Neutrophil (primary cell): ENCODE measurements at regions not wholly inside any gene's neighbourhood (a gene's known extent, or its start where the extent isn't known, plus 50 kb on each side); places are given as distances from the start of the nearest gene placed in this dataset.

Experiments used
- H3K27ac ChIP-seq: fragments of 200-600 bp; sonication (generic); 2 replicates; pipeline ENCODE4 v1.5.1; 2016; ENCODE audit warnings: mild to moderate bottlenecking, moderate library complexity
- H3K27me3 ChIP-seq: fragments of 200-600 bp; sonication (generic); 2 replicates; pipeline ENCODE4 v1.6.0; 2016; ENCODE audit warnings: mild to moderate bottlenecking
- H3K36me3 ChIP-seq: fragments of 200-600 bp; sonication (generic); 2 replicates; pipeline ENCODE4 v1.5.1; 2017
- H3K4me1 ChIP-seq, 2 experiments: fragments of 200-600 bp in 1 of 2; sonication (generic) in 1 of 2; 1 replicate in 1 of 2; 2 replicates in 1 of 2; pipeline versions ENCODE4 v1.5.1 to v1.6.1; 2013 to 2016; ENCODE audit warnings: low read depth in 1 of 2, low read length in 1 of 2, mild to moderate bottlenecking in 1 of 2, moderate library complexity in 1 of 2; ENCODE audit not compliant: control insufficient read depth in 1 of 2, insufficient read depth in 1 of 2
- H3K4me3 ChIP-seq, 2 experiments: fragments of 200-600 bp in 1 of 2; sonication (generic) in 1 of 2; 1 replicate in 1 of 2; 2 replicates in 1 of 2; pipeline ENCODE4 v1.5.1; 2013 to 2016; ENCODE audit warnings: low read depth in 1 of 2, low read length in 1 of 2, mild to moderate bottlenecking in 1 of 2, moderate library complexity in 1 of 2
- H3K9me3 ChIP-seq: fragments of 200-600 bp; sonication (generic); 2 replicates; pipeline ENCODE4 v1.5.1; 2016
- TF ChIP-seq, protein P1 (sequence below): fragments of 200-600 bp; sonication (generic); IDR thresholded peaks from 2 replicates; pipeline ENCODE4 v1.5.1; 2016; ENCODE audit warnings: antibody characterized with exemption

DNA sequence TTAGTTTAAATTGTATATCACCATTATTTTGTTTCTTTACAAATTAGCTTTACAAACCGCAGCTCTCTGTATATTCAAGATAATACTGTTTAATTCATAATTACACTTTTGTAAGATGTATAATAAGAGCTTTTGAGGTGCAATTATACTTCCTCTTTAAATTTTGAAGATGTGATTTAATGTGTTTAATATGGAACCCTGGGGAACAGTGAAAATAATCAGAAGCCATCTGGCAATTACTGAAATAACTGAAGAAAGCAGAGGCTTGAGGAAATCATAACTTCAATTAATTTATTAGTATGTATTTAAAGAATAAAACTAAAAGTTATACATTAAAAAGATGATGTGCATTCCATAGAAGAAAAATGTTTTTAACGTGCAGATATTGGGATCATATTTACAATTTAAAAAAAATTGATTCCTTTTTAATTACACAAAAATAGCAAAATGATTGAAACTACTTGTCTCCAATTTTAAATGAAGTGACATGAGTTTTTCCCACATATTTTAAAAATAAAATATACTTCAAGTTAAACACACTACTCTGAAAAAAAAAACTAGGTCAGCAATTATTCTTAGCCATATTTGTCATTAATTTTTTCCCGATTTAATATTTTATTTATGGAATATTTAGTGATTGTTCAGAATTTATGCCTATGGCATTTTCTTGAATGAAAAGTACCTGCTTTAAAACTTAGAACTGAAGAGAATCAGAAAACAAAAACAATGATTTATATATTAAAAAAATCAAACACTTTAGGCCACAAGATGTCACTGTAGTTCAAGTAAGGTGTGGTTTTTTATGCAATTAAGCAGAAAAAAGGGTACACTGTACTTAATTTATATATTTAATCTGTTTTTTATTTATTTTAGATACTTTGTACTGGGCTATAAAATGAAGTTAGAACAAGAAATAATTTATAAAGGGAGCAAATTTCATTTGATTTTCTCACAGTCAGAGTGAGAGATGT lies 942.7 kb upstream of the NDST4 start:
- H3K9me3 ChIP-seq, result no peaks in the 10 kb centered on the region
- no peaks in the 10 kb centered on the region for H3K27me3 ChIP-seq
- no peak overlapping the region for H3K4me3 ChIP-seq
- no peaks in the 10 kb centered on the region for H3K36me3 ChIP-seq
- TF ChIP-seq, protein P1, sequence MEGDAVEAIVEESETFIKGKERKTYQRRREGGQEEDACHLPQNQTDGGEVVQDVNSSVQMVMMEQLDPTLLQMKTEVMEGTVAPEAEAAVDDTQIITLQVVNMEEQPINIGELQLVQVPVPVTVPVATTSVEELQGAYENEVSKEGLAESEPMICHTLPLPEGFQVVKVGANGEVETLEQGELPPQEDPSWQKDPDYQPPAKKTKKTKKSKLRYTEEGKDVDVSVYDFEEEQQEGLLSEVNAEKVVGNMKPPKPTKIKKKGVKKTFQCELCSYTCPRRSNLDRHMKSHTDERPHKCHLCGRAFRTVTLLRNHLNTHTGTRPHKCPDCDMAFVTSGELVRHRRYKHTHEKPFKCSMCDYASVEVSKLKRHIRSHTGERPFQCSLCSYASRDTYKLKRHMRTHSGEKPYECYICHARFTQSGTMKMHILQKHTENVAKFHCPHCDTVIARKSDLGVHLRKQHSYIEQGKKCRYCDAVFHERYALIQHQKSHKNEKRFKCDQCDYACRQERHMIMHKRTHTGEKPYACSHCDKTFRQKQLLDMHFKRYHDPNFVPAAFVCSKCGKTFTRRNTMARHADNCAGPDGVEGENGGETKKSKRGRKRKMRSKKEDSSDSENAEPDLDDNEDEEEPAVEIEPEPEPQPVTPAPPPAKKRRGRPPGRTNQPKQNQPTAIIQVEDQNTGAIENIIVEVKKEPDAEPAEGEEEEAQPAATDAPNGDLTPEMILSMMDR, result no peak
- H3K27ac ChIP-seq, result no peak overlapping the region
- H3K4me1 ChIP-seq, result no peaks in the 10 kb centered on the region

DNA sequence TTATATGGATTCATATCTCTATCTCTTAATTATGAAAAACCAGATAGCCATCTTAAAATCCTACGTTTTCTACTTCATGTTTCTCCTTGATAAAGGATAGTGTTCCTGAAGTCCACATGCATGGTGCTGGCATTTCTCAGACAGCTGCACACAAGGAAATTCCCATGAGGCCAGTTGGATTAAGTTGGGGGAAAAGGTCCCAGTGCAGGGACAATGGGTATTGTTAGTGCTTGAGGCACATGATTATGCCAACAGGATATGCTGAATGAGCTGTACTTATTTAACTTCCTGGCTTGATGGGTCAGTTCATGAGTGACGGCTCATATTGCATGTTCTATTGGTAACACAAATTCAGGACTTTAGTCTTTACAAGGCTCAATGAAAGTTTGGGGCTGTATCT lies 913.9 kb upstream of the NDST4 start:
- TF ChIP-seq, protein P1, result no peak
- Histone ChIP-seq H3K9me3 (no peaks in the 10 kb centered on the region), H3K27ac (no peak overlapping the region), H3K4me1 (no peaks in the 10 kb centered on the region), H3K36me3 (no peaks in the 10 kb centered on the region), H3K4me3 (no peak overlapping the region), H3K27me3 (no peaks in the 10 kb centered on the region)

DNA sequence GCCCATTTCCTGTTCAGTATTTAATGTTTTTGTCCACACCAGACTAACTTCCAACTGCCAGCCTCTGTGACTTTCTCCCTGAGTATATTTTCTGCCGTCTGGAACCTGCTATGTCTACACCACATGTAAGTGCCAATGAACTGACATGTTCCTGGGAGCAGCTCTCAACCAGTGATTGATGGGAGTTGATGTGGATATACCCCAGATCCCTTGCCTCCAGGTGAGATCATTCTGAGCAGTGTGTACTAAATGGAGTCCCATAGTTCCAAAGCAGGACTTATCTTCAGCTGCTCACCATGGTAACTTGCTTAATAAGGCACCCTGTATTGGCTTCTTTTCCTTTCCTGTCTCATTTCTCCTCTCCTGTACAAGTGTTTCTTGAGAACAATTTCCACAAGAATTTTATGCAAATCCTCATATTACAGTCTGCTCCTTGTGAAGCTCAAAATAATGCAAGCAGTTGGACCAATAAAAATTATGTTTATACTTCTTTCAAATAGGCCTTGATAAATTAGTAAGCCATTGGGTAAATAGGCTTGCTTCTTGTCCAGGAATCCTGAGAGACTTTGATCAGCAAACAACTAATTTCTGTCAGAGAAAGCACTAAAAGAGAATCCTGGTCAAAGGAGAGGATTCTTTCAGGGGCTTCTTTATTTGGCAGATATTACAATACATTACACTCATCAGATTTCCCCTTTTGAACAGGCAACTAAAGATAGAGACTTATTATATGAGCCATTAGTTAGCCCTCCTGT lies 911.7 kb upstream of the NDST4 start:
- TF ChIP-seq, protein P1, result no peak
- Histone ChIP-seq H3K27ac (no peak overlapping the region), H3K9me3 (peaks cover 4% of the 10 kb centered on the region), H3K4me1 (no peaks in the 10 kb centered on the region), H3K4me3 (no peak overlapping the region), H3K27me3 (no peaks in the 10 kb centered on the region), H3K36me3 (no peaks in the 10 kb centered on the region)

DNA sequence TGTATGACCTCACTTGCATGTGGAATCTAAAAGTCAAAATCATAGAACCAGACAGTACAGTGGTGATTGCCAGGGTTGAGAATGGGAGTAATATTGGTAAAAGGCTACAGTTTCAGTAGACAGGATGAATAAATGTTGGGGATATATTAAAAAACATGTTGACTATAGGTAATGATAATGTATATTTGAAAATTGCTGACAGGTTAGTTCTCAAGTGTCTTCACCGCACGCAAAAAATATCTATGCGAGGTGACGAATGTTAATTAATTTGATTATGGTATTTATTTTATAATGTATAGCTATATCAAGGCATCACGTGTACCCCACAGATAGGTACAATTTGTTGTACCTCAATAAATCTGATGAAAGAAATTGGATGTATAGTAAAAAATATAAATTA lies 909.6 kb upstream of the NDST4 start:
- Histone ChIP-seq H3K4me1 (peaks cover 0 to 7% of the 10 kb centered on the region in 2 experiments), H3K36me3 (no peaks in the 10 kb centered on the region), H3K4me3 (no peak overlapping the region), H3K27ac (no peak overlapping the region), H3K27me3 (no peaks in the 10 kb centered on the region), H3K9me3 (peaks cover 7% of the 10 kb centered on the region)
- TF ChIP-seq, protein P1, result no peak

DNA sequence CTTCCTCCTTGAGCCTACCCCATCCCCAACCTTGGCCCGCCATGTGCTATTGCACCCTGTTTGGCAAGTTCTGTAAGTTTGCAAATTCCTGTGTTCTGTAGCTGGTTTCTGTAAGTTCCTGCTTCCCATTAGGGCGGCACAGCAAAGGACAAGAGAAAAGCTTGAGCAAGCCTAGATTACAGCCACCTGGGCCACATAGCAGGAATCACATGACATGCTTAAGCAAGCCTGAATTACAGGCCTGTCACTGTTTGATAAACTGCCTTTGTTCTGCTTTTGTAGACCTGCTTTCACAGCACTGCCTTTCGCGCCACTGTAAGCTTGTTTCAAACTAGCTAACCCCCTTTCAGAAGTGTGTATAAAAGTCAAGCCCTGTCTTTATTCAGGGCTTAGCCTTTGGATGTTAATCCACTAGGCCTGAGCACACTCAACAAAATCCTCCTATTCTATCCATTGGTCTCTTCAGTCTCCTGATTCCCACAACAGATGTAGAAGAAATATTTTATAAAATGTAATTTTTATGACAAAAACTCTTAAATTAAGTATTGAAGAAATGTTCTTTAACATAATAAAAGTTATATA lies 906.8 kb upstream of the NDST4 start:
- Histone ChIP-seq H3K4me3 (no peak overlapping the region), H3K9me3 (peaks cover 13% of the 10 kb centered on the region), H3K36me3 (no peaks in the 10 kb centered on the region), H3K27me3 (no peaks in the 10 kb centered on the region), H3K4me1 (peaks cover 0 to 16% of the 10 kb centered on the region in 2 experiments), H3K27ac (no peak overlapping the region)
- TF ChIP-seq, protein P1, result no peak
